Lower leg skin (tissue), 3 donors: ENCODE measurements at regions not wholly inside any gene's neighbourhood (a gene's known extent, or its start where the extent isn't known, plus 50 kb on each side); places are given as distances from the start of the nearest gene placed in this dataset.

Experiments
- POLR2A ChIP-seq, 2 donors: fragments of 450-650 bp; IDR thresholded peaks; one replicate each; pipeline ENCODE4 v1.6.1; 2016 to 2017; ENCODE audit warnings: antibody characterized with exemption in 2 of 2, mild to moderate bottlenecking in 1 of 2, moderate library complexity in 1 of 2
- TF ChIP-seq, protein P1 (sequence below), 3 donors: fragments of 450-650 bp; IDR thresholded peaks; one replicate each; pipeline ENCODE4 v1.5.1; 2016; ENCODE audit warnings: antibody characterized with exemption in 3 of 3, mild to moderate bottlenecking in 3 of 3, moderate library complexity in 2 of 3

DNA sequence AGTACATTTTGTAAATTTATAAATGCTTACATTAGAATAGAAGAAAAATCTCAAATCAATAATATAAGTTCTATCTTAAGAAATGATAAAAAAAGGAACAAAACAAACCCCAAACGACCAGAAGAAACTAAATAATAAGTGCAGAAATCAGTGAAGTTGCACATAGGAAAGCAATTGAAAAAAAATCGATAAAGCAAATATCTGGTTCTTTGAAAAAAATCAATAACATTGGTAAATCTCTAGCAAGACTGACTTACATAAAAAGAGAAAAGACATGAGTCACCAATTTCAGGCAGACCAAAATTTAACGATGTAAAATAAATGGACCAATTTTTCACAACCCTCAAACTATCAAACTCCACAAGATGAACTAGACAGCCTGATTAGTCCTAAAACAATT lies 249.9 kb upstream of the HDAC4 start:
- TF ChIP-seq, protein P1, sequence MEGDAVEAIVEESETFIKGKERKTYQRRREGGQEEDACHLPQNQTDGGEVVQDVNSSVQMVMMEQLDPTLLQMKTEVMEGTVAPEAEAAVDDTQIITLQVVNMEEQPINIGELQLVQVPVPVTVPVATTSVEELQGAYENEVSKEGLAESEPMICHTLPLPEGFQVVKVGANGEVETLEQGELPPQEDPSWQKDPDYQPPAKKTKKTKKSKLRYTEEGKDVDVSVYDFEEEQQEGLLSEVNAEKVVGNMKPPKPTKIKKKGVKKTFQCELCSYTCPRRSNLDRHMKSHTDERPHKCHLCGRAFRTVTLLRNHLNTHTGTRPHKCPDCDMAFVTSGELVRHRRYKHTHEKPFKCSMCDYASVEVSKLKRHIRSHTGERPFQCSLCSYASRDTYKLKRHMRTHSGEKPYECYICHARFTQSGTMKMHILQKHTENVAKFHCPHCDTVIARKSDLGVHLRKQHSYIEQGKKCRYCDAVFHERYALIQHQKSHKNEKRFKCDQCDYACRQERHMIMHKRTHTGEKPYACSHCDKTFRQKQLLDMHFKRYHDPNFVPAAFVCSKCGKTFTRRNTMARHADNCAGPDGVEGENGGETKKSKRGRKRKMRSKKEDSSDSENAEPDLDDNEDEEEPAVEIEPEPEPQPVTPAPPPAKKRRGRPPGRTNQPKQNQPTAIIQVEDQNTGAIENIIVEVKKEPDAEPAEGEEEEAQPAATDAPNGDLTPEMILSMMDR (IDR thresholded peaks at IDR 0.05) = no peak
- TF ChIP-seq POLR2A (IDR thresholded peaks at IDR 0.05) = no peak
